ENCODE measurements at regions not wholly inside any gene's neighbourhood (a gene's known extent, or its start where the extent isn't known, plus 50 kb on each side); places are given as distances from the start of the nearest gene placed in this dataset.

DNA sequence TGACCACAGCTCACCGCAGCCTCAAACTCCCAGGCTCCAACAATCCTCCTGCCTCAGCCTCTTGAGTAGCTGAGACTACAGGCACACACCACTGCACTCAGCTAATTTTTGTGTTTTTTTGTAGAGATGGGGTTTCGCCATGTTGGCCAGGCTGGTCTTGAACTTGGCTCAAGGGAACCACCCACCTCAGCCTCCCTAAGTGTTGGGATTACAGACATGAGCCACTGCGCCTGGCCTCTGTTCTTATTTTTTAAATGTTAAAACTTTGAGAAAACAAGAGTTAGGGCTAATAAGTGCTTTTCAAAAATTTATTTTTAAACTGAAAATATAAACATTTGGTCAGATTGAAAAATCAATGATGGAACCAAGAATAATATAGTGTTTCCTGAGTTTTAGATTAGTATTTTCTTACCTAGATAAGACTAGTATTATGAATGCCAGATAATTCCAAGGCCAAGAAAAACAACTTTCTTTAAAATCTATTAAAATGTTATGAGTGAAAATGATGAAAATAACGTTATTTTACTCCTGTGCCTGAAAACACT lies 66.2 kb upstream of the S1PR1 start:
- Histone ChIP-seq H3K4me3 (ENCODE audit: low read length) (no peak overlapping the region), H3K27me3 (ENCODE audit: control insufficient read depth, insufficient read depth, low read length, poor library complexity, severe bottlenecking) (no peaks in the 10 kb centered on the region), H3K4me1 (ENCODE audit: control insufficient read depth, insufficient read depth, low read length) (peaks cover 12% of the 10 kb centered on the region), H3K9ac (ENCODE audit: extremely low read depth, low read length, poor library complexity, severe bottlenecking) (no peak overlapping the region), H3K36me3 (ENCODE audit: control insufficient read depth, insufficient read depth, low read length) (no peaks in the 10 kb centered on the region), H3K9me3 (ENCODE audit: control insufficient read depth, low read length) (no peaks in the 10 kb centered on the region), H3K27ac (ENCODE audit: low read depth, low read length) (no peak overlapping the region)
- H3K27me3 Mint-ChIP-seq (ENCODE audit: insufficient read depth), result no peaks in the 10 kb centered on the region
- no peak overlapping the region for H3K4me3 Mint-ChIP-seq
- H3K4me1 Mint-ChIP-seq, result peaks cover 10% of the 10 kb centered on the region
- TF ChIP-seq, protein P1, sequence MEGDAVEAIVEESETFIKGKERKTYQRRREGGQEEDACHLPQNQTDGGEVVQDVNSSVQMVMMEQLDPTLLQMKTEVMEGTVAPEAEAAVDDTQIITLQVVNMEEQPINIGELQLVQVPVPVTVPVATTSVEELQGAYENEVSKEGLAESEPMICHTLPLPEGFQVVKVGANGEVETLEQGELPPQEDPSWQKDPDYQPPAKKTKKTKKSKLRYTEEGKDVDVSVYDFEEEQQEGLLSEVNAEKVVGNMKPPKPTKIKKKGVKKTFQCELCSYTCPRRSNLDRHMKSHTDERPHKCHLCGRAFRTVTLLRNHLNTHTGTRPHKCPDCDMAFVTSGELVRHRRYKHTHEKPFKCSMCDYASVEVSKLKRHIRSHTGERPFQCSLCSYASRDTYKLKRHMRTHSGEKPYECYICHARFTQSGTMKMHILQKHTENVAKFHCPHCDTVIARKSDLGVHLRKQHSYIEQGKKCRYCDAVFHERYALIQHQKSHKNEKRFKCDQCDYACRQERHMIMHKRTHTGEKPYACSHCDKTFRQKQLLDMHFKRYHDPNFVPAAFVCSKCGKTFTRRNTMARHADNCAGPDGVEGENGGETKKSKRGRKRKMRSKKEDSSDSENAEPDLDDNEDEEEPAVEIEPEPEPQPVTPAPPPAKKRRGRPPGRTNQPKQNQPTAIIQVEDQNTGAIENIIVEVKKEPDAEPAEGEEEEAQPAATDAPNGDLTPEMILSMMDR (conservative IDR thresholded peaks at IDR 0.05), result no peak
- DNase-seq, result no peak
- WGBS, 2 experiments (ENCODE audit: insufficient coverage in 1 of 2, insufficient read length in 1 of 2), result 96 to 100% methylated on average over 1 to 3 of the region's 4 CpGs
- H3K36me3 Mint-ChIP-seq (ENCODE audit: low read depth), result no peaks in the 10 kb centered on the region
- no peak overlapping the region for H3K27ac Mint-ChIP-seq
- H3K9me3 Mint-ChIP-seq, result no peaks in the 10 kb centered on the region

DNA sequence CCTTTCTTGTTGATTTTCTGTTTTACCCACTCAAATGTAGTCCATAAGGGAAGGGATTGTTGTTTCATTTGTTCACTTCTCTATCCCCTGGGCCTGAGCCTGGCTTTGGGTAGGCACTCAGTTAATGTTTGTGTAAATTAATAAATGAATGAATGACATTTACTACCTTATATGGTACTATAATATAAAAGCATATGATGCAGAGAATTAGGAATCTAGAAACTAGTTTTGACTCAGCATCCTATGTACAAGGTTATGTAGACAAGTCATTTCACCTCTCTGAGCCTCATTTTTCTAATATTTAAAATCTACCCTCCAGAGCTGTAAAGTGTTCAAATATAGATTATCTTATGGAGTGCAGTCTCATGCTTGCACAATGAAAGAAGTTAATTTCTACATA lies 68.9 kb upstream of the S1PR1 start:
- Histone ChIP-seq H3K36me3 (ENCODE audit: control insufficient read depth, insufficient read depth, low read length) (no peaks in the 10 kb centered on the region), H3K4me3 (ENCODE audit: low read length) (no peak overlapping the region), H3K27me3 (ENCODE audit: control insufficient read depth, insufficient read depth, low read length, poor library complexity, severe bottlenecking) (no peaks in the 10 kb centered on the region), H3K4me1 (ENCODE audit: control insufficient read depth, insufficient read depth, low read length) (peaks cover 14% of the 10 kb centered on the region), H3K27ac (ENCODE audit: low read depth, low read length) (no peak overlapping the region), H3K9me3 (ENCODE audit: control insufficient read depth, low read length) (no peaks in the 10 kb centered on the region), H3K9ac (ENCODE audit: extremely low read depth, low read length, poor library complexity, severe bottlenecking) (no peak overlapping the region)
- no peak for DNase-seq
- no peak overlapping the region for H3K4me3 Mint-ChIP-seq
- no peaks in the 10 kb centered on the region for H3K27me3 Mint-ChIP-seq (ENCODE audit: insufficient read depth)
- peaks cover 10% of the 10 kb centered on the region for H3K4me1 Mint-ChIP-seq
- no peak overlapping the region for H3K27ac Mint-ChIP-seq
- H3K36me3 Mint-ChIP-seq (ENCODE audit: low read depth), result no peaks in the 10 kb centered on the region
- TF ChIP-seq, protein P1 (conservative IDR thresholded peaks at IDR 0.05), result no peak
- H3K9me3 Mint-ChIP-seq, result no peaks in the 10 kb centered on the region

DNA sequence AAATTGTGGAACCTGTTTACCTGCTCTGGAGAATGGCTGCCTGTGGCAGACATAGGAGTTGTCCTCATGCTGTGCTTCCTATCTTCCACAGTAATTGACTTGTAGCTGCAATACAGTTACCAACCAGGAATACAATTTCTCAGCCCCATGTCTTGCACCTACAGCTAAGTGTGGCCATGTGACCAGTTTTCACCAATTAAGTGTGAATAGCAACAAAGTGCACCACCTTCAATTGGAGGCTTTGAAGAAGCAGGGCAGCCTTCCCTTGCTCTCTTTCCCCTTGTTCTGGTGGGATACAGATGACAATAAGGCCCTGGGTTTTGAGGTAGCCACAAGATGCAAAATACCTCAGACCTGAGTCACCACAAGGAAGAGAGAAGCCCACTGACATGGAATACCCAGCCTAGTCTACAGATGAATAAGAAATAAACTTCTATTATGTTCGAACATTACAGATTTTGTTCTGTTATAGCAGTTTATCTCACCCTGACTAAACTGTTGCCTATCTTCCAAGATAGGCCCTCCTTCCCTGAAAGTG lies 70.2 kb upstream of the S1PR1 start:
- H3K36me3 Mint-ChIP-seq (ENCODE audit: low read depth), result no peaks in the 10 kb centered on the region
- Histone ChIP-seq H3K27ac (ENCODE audit: low read depth, low read length) (no peak overlapping the region), H3K4me1 (ENCODE audit: control insufficient read depth, insufficient read depth, low read length) (peaks cover 14% of the 10 kb centered on the region), H3K9me3 (ENCODE audit: control insufficient read depth, low read length) (no peaks in the 10 kb centered on the region), H3K36me3 (ENCODE audit: control insufficient read depth, insufficient read depth, low read length) (no peaks in the 10 kb centered on the region), H3K4me3 (ENCODE audit: low read length) (peak overlapping the region; percentile 57), H3K27me3 (ENCODE audit: control insufficient read depth, insufficient read depth, low read length, poor library complexity, severe bottlenecking) (no peaks in the 10 kb centered on the region), H3K9ac (ENCODE audit: extremely low read depth, low read length, poor library complexity, severe bottlenecking) (no peak overlapping the region)
- no peak overlapping the region for H3K4me3 Mint-ChIP-seq
- H3K9me3 Mint-ChIP-seq, result no peaks in the 10 kb centered on the region
- WGBS, 2 experiments (ENCODE audit: insufficient coverage in 1 of 2, insufficient read length in 1 of 2), result 94 to 100% methylated on average over 1 of the region's 1 CpG
- no peaks in the 10 kb centered on the region for H3K27me3 Mint-ChIP-seq (ENCODE audit: insufficient read depth)
- TF ChIP-seq, protein P1 (conservative IDR thresholded peaks at IDR 0.05), result no peak
- peak; percentile 60 for DNase-seq
- peaks cover 10% of the 10 kb centered on the region for H3K4me1 Mint-ChIP-seq
- H3K27ac Mint-ChIP-seq, result no peak overlapping the region
